T-helper 1 cell treated with Interleukin-12 subunit alpha and Interleukin-12 subunit beta and Interleukin-4 antibody, amounts not matched to agents 30 ng/mL and 1 ng/mL, for 36 hours (primary cell): ENCODE measurements at regions not wholly inside any gene's neighbourhood (a gene's known extent, or its start where the extent isn't known, plus 50 kb on each side); places are given as distances from the start of the nearest gene placed in this dataset.

ENCODE experiments used
- intact Hi-C: fragments of 100-400 bp; cut with micrococcal nuclease; formaldehyde crosslinking; loops from one replicate; pipeline ENCODE4 v1.15.1; 2024

DNA sequence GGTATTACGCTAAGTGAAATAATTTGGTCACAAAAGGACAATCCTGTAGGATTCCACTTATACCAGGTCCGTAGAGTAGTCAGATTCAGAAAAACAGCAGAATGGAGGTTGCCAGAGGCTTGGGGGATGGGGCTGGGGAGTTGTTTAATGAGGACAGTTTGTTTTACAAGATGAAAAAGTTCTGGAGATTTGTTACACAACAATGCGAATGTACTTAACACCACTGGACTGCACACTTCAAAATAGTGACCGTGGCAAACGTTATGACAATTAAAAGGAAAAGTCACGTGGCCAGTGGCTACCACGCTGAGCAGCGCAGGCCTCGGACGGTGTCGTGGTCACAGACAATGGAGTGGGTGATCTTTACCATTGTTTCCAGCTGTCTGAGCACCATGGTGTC is 338.1 kb downstream of the SEC14L1 start:
- intact Hi-C loops, result no loop called here

DNA sequence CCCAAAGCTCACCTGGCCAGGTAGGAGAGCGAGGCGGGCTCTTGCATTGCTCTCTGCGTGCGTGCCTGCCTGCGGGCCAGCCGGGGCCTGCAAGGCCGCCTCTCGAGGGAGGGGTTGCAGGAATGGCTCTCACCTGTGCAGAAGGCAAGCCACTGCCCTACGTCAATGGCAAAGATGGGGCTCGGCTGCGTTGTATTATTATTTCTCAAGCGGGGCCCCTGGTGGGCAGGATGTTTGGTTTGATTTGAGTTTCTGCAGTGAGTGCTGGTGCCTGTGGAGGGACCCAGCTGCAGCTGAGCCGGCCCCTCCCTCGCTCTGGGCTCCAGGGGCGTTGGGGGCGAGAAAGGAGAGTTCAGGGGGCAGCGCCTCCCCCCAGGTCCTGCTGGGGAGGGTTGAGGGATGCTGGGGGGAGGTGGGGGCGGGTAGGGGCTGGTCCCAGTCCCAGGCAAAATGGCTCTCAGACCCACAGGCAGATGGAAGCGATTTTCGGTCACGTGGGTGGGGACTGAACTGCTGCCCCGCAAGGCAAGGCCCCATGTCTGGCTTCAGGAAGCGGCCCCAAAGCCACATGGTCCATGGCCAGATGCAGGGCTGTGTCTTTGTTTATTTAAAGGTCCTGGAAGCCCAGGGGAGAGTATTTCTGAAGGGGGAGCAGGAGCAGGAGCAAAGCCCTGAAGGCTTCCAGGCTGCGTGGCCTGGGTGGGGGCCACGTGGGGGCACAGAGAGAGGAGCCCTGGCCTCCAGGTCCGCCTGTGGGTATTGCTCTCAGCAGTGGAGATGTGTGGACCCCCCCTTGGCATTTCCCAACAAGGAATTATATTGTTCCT is 338.8 kb downstream of the SEC14L1 start:
- intact Hi-C loops, result no loop called here

DNA sequence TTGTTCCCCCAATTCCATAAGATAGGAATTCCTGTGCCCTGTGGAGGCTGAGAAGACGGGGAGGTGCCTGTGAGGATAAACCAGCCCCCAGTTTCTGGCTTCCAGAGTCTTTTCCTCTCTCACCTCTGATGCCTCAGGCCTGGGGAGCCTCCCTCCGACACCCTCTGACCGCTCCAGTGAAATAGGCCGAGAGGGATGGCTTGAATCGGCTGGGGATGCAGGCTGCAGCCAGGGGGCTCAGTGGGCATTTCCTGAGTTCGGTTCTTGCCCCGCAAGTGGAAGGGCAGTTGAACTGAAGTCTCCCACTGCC is 339.4 kb downstream of the SEC14L1 start:
- intact Hi-C loops, result no loop called here

- intact Hi-C loops, result no loop called here
These were observed 339.9 kb downstream of the SEC14L1 start for GRCh38 chr17:77480509-77481215.

DNA sequence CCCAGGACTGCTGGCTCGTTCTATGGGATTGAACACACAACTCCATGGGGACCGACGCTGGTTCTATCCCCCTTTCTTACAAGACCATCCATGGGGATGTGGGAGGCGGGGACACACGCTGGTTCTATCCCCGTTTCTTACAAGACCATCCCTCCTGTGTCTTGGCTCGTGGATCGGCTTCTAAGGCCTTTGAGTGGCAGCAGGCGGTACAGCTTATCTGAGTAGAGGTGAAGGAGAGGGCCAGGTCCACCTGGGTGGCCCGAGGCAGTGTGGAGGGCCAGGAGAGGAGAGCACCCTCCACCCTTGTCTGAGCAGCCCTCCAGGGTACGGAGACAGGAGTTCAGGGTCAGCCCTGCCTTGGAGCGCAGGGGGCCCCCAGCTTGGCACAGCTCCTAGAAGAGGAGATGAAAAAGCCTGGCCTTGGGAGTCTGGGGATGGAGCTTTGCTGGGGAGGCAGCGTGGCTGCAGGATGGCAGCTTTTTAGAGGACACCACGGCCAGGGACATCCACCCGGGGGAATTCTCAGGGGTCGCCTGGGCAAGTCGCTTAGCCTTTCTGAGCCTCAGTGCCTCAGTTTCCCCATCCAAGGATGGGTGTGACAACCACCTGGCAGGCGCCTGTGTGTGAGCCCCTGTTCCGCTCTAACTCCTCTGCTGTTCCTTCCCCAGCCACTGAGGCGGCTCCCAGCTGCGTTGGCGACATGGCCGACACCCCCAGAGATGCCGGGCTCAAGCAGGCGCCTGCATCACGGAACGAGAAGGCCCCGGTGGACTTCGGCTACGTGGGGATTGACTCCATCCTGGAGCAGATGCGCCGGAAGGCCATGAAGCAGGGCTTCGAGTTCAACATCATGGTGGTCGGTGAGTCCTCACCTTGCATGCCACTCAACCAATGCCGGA is 341.0 kb downstream of the SEC14L1 start:
- intact Hi-C loops, result no loop called here

GRCh38 chr17:77482375-77483127 is 341.8 kb downstream of the SEC14L1 start:
- intact Hi-C loops, result no loop called here

- intact Hi-C loops, result no loop called here
These were observed 342.4 kb downstream of the SEC14L1 start for GRCh38 chr17:77483128-77483598.

- intact Hi-C loops, result no loop called here
These were observed 343.3 kb downstream of the SEC14L1 start for GRCh38 chr17:77484111-77484510.

- intact Hi-C loops, result no loop called here
These were observed 344.5 kb downstream of the SEC14L1 start for GRCh38 chr17:77485089-77485833.

DNA sequence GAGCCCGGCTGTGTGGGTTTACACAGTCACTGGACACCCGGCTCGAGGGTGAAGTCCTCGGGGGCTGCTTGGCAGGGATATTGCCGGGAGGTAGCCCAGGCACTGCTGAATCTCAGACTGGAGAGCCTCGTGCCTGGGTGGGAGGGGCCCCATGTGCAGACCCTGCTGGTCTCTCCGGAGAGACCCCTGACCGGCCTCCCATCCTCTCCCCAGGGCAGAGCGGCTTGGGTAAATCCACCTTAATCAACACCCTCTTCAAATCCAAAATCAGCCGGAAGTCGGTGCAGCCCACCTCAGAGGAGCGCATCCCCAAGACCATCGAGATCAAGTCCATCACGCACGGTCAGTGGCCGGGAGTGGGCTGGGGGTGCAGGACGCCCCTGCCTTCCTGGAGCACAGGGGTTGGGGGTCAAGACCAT is 346.5 kb downstream of the SEC14L1 start:
- intact Hi-C loops, result no loop called here

DNA sequence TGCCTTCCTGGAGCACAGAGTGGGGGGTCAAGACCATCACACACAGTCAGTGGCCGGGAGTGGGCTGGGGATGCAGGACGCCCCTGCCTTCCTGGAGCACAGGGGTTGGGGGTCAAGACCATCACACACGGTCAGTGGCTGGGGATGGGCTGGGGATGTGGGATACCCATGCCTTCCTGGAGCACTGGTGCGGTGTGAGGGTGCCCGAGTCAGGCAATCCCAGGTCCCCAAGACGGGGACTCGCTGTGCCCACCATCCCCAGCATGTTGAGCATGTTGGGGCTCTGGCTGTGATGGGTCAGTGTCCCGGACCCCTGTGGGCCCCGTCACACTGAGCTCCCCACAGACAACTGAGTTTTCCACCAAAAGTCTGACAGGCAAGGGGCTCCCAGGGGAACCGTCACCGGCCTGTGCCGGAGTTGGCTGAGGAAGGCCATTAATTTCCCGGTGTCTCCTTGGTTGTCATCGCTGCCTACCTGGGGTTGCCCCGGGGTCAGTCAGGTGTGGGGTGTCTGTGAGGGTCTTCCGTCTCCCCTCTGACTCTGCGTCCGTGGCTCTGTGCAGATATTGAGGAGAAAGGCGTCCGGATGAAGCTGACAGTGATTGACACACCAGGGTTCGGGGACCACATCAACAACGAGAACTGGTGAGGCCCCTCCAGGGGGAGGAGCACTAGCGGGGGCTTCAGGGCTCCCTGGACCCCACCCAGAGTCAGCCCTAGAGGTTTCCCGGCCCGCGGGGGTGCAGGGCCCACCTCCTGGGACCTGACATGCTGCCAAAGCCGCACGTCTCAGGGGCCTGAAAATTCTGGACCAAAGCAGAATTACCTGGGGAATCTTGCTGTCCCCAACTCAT is 347.1 kb downstream of the SEC14L1 start:
- intact Hi-C loops, result no loop called here

DNA sequence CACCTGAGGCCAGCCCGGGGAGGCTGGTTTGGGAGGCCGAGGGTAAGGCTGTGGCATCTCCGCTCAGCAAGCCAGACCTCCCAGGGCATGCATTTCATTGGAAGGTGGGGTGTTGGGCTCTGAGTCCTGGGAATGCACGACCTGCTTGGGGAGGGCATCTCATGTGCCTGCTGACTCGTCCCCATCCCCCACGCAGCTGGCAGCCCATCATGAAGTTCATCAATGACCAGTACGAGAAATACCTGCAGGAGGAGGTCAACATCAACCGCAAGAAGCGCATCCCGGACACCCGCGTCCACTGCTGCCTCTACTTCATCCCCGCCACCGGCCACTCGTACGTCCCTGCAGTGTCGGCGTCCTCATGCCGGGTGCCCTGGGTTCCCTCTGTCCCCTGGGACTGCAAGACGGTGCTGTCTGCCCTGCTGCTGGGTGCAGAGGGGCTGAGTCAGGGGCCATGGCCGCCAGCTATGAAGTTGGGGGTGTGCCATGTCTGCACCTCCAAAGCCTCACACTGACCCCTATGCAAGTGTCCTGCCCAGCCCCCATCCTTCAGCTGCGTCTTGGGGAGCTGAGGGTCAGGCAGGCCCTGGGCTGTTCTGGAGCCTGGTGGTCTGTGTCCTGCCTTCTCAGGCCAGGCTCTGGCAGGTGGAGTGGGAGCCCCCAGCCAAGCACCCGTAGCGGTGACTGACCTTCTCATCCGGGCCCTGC is 347.9 kb downstream of the SEC14L1 start:
- intact Hi-C loops, result no loop called here

DNA sequence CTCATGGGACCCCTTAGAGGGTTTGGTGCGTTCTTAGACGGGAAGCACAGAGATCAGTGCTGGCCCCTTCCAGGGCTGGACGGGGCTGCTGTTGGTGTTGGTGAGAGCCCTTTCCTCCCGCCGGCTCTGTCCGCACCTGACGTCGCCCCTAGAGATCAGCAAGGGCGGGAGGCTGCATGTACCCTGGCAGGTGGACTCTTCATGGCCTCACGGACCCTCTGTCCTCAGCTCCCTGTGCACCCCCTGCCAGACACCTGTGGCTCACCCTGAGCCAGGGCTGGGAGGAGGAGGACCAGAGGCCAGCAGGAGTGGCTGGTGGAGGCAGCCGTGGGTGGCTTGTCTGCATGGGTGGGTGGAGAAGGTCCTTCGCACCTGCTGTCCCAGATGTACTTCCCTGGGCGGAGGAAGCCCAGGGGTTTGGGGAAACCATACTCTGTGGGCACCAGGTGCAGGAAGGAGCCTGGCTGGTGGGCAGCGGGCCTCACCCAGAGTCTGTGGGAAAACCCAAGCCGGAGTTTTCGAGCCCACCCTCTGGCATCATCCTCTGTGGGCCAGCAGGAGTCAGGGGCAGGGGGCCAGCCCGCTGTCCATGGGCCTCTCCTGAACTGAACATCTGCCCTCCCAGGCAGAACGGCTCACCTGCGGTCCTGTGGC is 348.6 kb downstream of the SEC14L1 start:
- intact Hi-C loops, result no loop called here

GRCh38 chr17:77489893-77490255 is 349.1 kb downstream of the SEC14L1 start:
- intact Hi-C loops, result no loop called here

DNA sequence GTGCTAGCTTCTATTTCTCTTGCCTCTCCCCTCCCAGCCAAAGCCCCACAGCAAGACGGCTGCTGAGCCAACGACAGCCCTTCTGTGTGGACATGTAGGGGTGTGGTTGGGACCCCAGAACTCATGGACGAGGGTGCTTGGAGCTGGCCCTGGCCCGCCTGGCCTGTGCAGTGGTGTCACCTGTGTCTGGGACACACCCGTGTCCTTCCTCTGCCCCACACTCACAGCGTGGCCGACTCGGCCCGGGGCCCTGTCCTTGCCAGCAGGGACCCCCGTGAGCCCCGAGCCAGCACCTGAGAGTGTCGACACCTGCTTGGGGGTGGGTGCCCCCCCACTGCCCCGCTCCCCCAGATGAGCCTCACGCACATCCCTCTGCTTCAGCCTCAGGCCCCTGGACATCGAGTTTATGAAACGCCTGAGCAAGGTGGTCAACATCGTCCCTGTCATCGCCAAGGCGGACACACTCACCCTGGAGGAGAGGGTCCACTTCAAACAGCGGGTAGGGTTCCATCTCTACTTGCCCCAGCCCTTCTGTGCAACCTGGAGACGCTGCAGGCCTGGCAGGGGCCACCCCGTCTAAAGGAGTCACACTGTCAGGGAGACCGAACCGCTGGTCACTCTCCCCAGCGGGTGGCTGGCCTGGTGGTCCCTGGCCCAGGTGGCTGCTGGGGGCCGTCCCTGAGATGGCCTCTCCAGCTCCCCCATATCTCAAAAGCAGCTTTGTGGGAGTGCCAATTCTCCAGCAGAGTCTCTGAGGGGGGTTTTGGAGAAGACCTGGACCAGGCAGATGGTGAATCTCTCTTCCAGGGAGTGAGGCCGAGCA is 349.8 kb downstream of the SEC14L1 start:
- intact Hi-C loops, result no loop called here

DNA sequence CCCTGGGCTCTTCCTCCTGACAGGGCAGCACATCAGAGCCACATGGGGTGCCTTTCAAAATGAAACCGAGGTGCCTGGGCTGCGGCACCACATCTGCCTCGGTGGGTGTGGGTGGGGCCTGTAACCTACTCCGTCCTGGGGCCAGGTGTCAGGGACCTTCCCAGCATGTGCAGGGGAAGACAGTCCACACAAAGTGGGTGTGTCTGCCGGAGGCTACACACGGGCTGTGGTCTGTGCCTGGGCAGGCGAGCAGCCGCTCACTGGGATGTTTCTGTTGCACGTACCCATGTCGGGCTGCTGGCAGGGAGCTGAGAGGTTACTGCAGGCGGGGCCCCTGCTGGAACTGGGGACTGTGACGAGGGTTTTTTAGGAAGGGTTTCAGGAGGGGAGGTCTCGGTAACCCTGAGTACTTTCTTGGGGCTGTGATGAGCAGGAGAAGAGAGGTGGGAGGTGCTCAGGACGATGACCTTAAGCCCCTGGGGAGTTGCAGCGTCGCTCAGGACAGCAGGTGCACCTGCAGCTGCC is 351.2 kb downstream of the SEC14L1 start:
- intact Hi-C loops, result no loop called here
